ENCODE measurements at regions not wholly inside any gene's neighbourhood (a gene's known extent, or its start where the extent isn't known, plus 50 kb on each side); places are given as distances from the start of the nearest gene placed in this dataset.
A peak's percentile ranks its signal among the peaks of the same experiment; 100 is the strongest.

DNA sequence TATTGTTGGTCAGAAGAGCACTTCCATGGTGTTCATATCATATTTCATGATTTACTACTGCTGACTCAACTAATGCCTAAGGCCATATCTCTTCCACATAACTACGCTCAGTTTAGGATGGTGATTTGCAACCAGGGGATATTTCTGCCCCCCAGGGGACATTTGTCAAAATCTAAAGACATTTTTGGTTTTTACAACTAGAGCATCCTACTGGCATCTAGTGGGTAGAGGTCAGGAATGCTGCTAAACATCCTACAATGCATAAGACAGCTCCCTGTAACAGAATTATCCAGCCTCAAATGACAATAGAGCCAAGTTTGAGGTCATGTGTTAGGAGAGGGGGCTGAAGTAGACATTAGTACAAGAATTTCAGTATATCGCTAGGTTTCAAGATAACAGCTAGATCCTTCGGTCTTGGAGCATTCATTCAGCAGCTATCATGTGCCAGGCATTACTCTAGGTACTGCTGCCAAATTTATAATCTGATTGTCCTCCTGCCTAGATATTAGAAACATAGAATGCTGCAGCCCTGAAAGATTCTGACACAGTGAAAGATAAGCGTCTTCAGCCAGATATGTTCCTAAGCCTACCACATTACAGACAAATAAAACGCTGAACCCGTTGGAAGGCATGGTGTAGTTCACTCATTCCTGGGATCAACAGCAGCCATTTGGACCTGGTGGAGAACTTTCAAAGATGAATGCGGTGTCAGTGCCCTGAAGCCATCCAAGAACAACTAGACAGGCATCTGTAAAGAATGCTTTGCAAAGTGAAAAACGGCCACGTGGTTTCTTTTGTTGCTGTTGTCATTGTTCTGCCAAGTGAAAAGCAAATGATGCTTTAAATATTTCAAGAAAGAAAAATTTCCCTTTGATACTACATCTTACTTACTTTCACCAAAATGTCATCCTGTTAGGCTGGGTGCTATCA is 55.5 kb upstream of the FST start:
- no peak overlapping the region for H3K27ac ChIP-seq
- no peak for TF ChIP-seq ZFX (IDR thresholded peaks at IDR 0.05)
- TF ChIP-seq, protein P1, sequence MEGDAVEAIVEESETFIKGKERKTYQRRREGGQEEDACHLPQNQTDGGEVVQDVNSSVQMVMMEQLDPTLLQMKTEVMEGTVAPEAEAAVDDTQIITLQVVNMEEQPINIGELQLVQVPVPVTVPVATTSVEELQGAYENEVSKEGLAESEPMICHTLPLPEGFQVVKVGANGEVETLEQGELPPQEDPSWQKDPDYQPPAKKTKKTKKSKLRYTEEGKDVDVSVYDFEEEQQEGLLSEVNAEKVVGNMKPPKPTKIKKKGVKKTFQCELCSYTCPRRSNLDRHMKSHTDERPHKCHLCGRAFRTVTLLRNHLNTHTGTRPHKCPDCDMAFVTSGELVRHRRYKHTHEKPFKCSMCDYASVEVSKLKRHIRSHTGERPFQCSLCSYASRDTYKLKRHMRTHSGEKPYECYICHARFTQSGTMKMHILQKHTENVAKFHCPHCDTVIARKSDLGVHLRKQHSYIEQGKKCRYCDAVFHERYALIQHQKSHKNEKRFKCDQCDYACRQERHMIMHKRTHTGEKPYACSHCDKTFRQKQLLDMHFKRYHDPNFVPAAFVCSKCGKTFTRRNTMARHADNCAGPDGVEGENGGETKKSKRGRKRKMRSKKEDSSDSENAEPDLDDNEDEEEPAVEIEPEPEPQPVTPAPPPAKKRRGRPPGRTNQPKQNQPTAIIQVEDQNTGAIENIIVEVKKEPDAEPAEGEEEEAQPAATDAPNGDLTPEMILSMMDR (conservative IDR thresholded peaks at IDR 0.05), result no peak

DNA sequence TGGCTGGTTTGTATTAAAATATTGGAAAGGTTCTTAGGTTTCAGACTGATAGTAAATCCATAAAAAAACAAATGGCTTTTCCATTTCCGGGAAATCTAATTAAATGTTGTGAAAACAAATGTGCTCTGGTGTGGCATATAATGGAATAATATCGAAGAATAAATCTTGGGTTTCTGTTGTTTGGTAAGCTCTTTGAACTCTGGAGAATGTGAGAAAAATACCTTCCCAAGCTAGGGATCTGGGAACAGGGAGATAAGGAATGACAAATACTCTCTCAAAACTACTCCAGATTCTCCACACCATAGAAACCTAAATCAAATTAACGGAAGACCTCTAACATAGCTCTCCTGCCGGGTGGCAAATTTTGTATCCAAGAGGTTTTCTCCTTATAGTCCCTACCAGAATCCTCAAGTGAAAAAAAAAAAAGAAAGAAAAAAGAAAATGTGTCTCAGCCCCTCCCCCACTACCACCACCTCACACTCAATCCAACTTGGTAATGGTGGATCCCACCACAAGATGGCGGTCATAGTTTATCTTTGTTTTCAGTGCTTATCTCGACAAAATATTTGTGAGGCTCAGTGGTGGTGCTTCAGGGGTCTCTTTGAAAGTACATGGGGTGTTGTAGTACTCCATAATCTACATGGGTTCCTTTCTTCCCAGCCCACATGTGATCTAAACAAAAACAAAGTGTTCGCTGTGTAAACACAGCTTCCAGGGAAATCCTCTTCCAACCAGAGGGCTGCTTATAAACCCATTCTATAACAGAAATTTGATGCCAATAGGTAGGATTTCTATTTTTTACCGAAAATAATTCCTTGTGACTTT is 54.5 kb upstream of the FST start:
- TF ChIP-seq ZFX (IDR thresholded peaks at IDR 0.05), result no peak
- TF ChIP-seq, protein P1 (conservative IDR thresholded peaks at IDR 0.05), result peak; percentile 61
- no peak overlapping the region for H3K27ac ChIP-seq

DNA sequence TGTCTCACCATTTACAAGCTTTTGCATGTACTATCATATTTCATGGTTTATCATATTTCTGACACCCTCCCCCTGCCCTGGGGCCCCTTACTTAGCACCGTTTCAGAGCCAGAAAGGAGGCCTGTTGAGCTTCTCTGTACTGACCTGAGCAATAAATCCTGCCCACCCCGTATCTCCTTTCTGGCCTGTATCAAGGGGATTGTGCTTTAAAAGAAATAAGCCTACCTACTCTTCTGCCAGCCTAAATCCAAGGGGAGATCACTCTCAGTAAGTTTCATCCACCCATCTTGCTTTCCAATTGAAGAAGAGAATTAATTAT is 54.0 kb upstream of the FST start:
- no peak overlapping the region for H3K27ac ChIP-seq
- TF ChIP-seq, protein P1 (conservative IDR thresholded peaks at IDR 0.05), result no peak
- TF ChIP-seq ZFX (IDR thresholded peaks at IDR 0.05), result no peak

DNA sequence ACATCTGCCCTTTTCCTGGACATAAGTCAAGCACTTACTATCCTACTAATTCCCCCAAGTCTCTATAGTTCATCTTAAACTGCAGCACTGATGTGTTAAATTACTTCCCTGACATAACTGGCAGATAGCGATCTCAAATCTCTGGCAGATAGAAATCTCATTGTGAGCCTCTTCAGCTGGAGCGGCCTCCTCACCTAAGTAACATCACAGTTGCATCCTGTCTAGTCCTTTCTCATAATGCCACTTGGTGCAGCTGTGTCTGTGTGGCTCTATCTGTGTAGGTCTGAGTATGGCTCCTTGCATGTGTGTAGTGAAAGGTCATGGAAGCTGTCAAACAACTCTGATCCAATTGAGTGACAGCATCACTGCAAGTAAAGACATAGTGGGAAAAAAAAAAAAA is 53.6 kb upstream of the FST start:
- H3K27ac ChIP-seq, result no peak overlapping the region
- TF ChIP-seq, protein P1 (conservative IDR thresholded peaks at IDR 0.05), result no peak
- no peak for TF ChIP-seq ZFX (IDR thresholded peaks at IDR 0.05)

DNA sequence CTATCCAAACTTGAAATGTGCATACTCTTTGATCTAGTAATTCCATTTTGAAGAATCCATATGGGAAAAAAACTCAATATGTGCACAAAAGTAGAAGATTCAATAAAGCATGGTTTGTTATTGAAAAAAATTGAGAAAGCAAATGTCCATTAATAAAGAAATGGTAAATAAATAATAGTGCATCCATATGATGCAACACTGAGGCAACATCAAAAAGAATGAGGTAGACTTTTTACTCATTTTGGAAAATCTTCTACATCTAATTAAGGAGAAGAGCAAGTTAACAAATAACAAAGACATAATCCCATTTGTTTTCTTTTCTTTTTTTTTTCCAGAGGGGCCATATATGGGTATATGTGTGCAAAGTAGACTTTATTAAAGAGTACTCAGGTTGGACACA is 52.5 kb upstream of the FST start:
- no peak overlapping the region for H3K27ac ChIP-seq
- TF ChIP-seq, protein P1 (conservative IDR thresholded peaks at IDR 0.05), result no peak
- TF ChIP-seq ZFX (IDR thresholded peaks at IDR 0.05), result no peak

DNA sequence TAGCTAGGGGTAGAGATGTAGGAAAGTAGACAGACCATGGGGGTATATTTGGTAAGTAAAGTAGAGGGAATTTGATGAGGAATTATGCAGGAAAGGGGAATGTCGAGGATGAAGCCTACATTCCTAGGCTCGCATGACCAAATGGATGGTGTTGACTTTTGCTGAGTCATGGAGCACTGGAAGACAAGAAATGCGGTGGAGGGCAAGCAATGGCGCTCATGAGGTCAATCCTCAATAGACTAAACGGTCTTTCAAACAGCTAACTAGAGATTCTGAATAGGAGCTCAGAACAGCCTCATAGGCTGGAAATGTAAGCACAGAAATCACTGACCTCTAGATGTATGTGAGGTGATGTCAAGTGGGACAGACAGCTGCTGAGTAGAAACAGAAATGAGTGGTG is 50.7 kb upstream of the FST start:
- TF ChIP-seq, protein P1 (conservative IDR thresholded peaks at IDR 0.05), result no peak
- TF ChIP-seq ZFX (IDR thresholded peaks at IDR 0.05), result no peak
- no peak overlapping the region; the same call in 1 of the 2 replicates for H3K27ac ChIP-seq

Data from C4-2B (cell line).